Neural progenitor cell (in vitro differentiated cells): ENCODE measurements at regions not wholly inside any gene's neighbourhood (a gene's known extent, or its start where the extent isn't known, plus 50 kb on each side); places are given as distances from the start of the nearest gene placed in this dataset.

Source experiments
- DNase-seq: peaks from one replicate; pipeline ENCODE4 v3.0.0-alpha.2; 2016; ENCODE audit warnings: low spot score
- H2AFZ ChIP-seq: fragments of 200-600 bp; sonication (generic); replicated peaks from 2 replicates; pipeline ENCODE4 v1.6.1; 2016; ENCODE audit warnings: antibody characterized with exemption
- H3F3A ChIP-seq: fragments of 200-600 bp; sonication (generic); 2 replicates; pipeline ENCODE4 v1.6.1; 2016; ENCODE audit warnings: antibody characterized with exemption, low read depth
- H3K27ac ChIP-seq: fragments of 200-600 bp; sonication (generic); 2 replicates; pipeline ENCODE4 v1.5.1; 2016; ENCODE audit warnings: mild to moderate bottlenecking
- H3K27me3 ChIP-seq: fragments of 200-600 bp; sonication (generic); 2 replicates; pipeline ENCODE4 v1.6.1; 2016; ENCODE audit warnings: mild to moderate bottlenecking, moderate library complexity
- H3K36me3 ChIP-seq: fragments of 200-600 bp; sonication (generic); 2 replicates; pipeline ENCODE4 v1.5.1; 2016
- H3K4me1 ChIP-seq: fragments of 200-600 bp; sonication (generic); 2 replicates; pipeline ENCODE4 v1.6.1; 2016; ENCODE audit warnings: mixed run types
- H3K4me2 ChIP-seq: fragments of 200-600 bp; sonication (generic); 2 replicates; pipeline ENCODE4 v1.6.1; 2016
- H3K4me3 ChIP-seq: fragments of 200-600 bp; sonication (generic); 2 replicates; pipeline ENCODE4 v1.5.1; 2016
- H3K79me2 ChIP-seq: fragments of 200-600 bp; sonication (generic); 2 replicates; pipeline ENCODE4 v1.6.1; 2016; ENCODE audit warnings: low read depth
- H3K9ac ChIP-seq: fragments of 200-600 bp; sonication (generic); 2 replicates; pipeline ENCODE4 v1.6.1; 2016
- H3K9me3 ChIP-seq: fragments of 200-600 bp; sonication (generic); 2 replicates; pipeline ENCODE4 v1.5.1; 2016; ENCODE audit warnings: low read depth
- H4K20me1 ChIP-seq: fragments of 200-600 bp; sonication (generic); 2 replicates; pipeline ENCODE4 v1.6.1; 2016; ENCODE audit warnings: low read depth
- H3K27ac Mint-ChIP-seq: 3 replicates; pipeline ENCODE4 v1.8.0; 2021; ENCODE audit warnings: mixed read lengths
- H3K27me3 Mint-ChIP-seq: 2 replicates; pipeline ENCODE4 v1.8.0; 2022; ENCODE audit warnings: low read depth, mild to moderate bottlenecking, inconsistent platforms, moderate library complexity, mixed read lengths; ENCODE audit not compliant: insufficient read depth
- H3K36me3 Mint-ChIP-seq: 3 replicates; pipeline ENCODE4 v1.8.0; 2021; ENCODE audit warnings: mixed read lengths
- H3K4me1 Mint-ChIP-seq: 3 replicates; pipeline ENCODE4 v1.8.0; 2021; ENCODE audit warnings: mixed read lengths
- H3K4me3 Mint-ChIP-seq: 3 replicates; pipeline ENCODE4 v1.8.0; 2021; ENCODE audit warnings: mild to moderate bottlenecking, moderate library complexity, mixed read lengths
- H3K9me3 Mint-ChIP-seq: 3 replicates; pipeline ENCODE4 v1.8.0; 2020; ENCODE audit warnings: mixed read lengths
- EZH2 ChIP-seq: fragments of 200-600 bp; sonication (generic); IDR thresholded peaks from 2 replicates; pipeline ENCODE4 v1.6.1; 2017; ENCODE audit warnings: antibody characterized with exemption, mild to moderate bottlenecking, moderate library complexity
- EZH2phosphoT487 ChIP-seq: fragments of 200-600 bp; sonication (generic); IDR thresholded peaks from 2 replicates; pipeline ENCODE4 v1.6.1; 2017; ENCODE audit warnings: antibody characterized with exemption
- TF ChIP-seq, protein P1 (sequence below): fragments of 200-600 bp; sonication (generic); IDR thresholded peaks from 2 replicates; pipeline ENCODE4 v1.5.1; 2017; ENCODE audit warnings: antibody characterized with exemption, mild to moderate bottlenecking

DNA sequence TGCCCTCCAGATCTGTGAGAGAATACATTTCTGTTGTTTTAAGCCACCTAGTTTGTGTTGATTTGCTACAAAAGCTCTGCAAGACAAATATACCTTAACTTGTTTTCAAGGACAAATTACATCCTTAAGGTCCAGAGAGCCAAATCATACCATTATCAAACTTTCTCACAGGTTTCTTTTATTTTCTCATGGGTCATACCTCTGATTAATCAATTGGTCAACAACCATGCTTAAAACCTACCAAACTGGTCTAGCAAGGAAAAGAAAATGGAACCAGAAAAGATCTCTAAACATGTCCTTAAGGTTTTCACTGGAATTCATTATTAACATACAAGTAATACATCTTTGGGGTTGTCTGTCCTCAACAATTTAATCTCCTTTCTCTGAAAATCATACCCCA is 535.0 kb downstream of the CD83 start:
- TF ChIP-seq EZH2 = no peak
- TF ChIP-seq EZH2phosphoT487 = no peak
- TF ChIP-seq, protein P1, sequence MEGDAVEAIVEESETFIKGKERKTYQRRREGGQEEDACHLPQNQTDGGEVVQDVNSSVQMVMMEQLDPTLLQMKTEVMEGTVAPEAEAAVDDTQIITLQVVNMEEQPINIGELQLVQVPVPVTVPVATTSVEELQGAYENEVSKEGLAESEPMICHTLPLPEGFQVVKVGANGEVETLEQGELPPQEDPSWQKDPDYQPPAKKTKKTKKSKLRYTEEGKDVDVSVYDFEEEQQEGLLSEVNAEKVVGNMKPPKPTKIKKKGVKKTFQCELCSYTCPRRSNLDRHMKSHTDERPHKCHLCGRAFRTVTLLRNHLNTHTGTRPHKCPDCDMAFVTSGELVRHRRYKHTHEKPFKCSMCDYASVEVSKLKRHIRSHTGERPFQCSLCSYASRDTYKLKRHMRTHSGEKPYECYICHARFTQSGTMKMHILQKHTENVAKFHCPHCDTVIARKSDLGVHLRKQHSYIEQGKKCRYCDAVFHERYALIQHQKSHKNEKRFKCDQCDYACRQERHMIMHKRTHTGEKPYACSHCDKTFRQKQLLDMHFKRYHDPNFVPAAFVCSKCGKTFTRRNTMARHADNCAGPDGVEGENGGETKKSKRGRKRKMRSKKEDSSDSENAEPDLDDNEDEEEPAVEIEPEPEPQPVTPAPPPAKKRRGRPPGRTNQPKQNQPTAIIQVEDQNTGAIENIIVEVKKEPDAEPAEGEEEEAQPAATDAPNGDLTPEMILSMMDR = no peak
- H3K4me1 Mint-ChIP-seq = peaks cover 21% of the 10 kb centered on the region
- Histone ChIP-seq H3K27me3 (no peaks in the 10 kb centered on the region), H3K9me3 (no peaks in the 10 kb centered on the region), H3K9ac (no peak overlapping the region), H4K20me1 (no peaks in the 10 kb centered on the region), H3K4me3 (no peak overlapping the region), H3K4me1 (peaks cover 9% of the 10 kb centered on the region), H2AFZ (no peak overlapping the region), H3K79me2 (no peaks in the 10 kb centered on the region), H3F3A (no peaks in the 10 kb centered on the region), H3K4me2 (no peak overlapping the region), H3K27ac (no peak overlapping the region), H3K36me3 (no peaks in the 10 kb centered on the region)
- peaks cover 4% of the 10 kb centered on the region for H3K27me3 Mint-ChIP-seq
- DNase-seq = no peak
- H3K27ac Mint-ChIP-seq = peak overlapping the region; percentile 42
- H3K36me3 Mint-ChIP-seq = no peaks in the 10 kb centered on the region
- H3K9me3 Mint-ChIP-seq = no peaks in the 10 kb centered on the region
- H3K4me3 Mint-ChIP-seq = no peak overlapping the region

DNA sequence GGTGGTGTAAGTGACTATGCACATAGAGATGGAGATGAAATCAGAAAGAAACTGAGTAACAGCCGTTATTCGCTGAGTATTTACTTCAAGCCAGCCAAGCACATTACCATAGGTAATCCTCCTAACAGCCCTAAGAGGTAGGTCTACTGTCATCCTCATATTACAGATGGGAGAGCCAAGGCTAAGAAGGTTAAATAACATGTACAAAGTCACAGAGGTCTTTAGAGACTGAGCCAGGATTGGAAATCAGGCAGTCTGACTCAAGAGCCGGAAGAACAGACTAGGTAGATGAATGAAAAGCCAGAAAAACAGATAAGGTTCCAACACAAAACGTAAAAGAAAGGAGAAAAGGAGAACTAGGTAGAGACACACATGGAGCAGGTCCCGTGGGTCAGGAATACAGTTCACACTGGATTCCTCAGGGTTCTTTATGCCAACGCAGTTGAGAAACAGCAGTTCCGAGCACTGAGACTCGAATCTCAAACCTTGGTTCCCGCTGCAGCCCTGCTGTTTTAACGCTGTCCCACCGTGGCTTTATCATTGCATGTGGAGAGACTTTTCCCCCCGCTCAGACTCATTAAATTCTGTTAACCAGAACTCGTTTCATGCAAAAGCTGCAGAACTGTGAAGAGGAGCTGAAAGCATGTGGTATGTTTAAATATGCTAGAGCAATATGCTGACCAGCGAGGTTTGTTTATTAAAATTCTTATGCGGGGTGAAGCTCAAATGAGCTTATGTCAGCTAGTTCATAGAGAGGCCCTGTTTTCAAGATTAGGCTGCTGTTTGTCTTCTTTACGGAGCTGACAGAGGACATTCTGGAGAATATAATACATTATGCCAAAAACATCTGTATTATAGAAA is 537.9 kb downstream of the CD83 start:
- Mint-ChIP-seq H3K27me3 (peaks cover 5% of the 10 kb centered on the region), H3K4me3 (no peak overlapping the region), H3K9me3 (no peaks in the 10 kb centered on the region), H3K4me1 (peaks cover 26% of the 10 kb centered on the region), H3K36me3 (no peaks in the 10 kb centered on the region), H3K27ac (no peak overlapping the region)
- H3K4me2 ChIP-seq = no peak overlapping the region
- no peak overlapping the region for H3K4me3 ChIP-seq
- no peaks in the 10 kb centered on the region for H3K79me2 ChIP-seq
- no peak overlapping the region for H3K27ac ChIP-seq
- no peak for DNase-seq
- no peaks in the 10 kb centered on the region for H3K36me3 ChIP-seq
- no peak overlapping the region for H2AFZ ChIP-seq
- H3K9me3 ChIP-seq = no peaks in the 10 kb centered on the region
- H3F3A ChIP-seq = no peaks in the 10 kb centered on the region
- H4K20me1 ChIP-seq = no peaks in the 10 kb centered on the region
- H3K9ac ChIP-seq = no peak overlapping the region
- no peak for TF ChIP-seq EZH2
- TF ChIP-seq EZH2phosphoT487 = no peak
- TF ChIP-seq, protein P1 = no peak
- peaks cover 9% of the 10 kb centered on the region for H3K4me1 ChIP-seq
- H3K27me3 ChIP-seq = no peaks in the 10 kb centered on the region

DNA sequence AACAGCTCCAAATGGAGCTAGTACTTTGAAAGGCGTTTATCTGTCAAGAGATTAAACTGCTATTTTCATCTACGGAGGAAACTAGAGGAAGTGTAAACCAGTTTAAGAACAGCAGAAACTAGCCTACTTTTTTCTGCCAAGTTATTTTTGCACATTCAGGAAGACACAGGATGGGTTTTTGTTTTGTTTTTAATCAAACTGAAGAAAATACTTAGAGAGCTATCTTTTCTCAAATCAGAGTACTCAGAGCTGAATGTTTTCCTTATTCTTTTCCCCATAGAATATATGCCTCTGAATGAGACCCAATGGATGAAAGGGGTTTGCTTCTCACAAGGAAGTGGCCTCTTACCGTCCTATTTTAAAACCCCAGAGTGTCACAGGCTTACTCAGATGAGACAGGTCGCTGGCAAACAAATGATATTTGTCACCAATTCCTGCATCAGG is 538.5 kb downstream of the CD83 start:
- no peak overlapping the region for H3K27ac ChIP-seq
- H3K9me3 Mint-ChIP-seq = no peaks in the 10 kb centered on the region

More for the DNA sequence above, 538.5 kb downstream of the CD83 start:
- Mint-ChIP-seq H3K27ac (no peak overlapping the region), H3K4me1 (peaks cover 26% of the 10 kb centered on the region), H3K36me3 (no peaks in the 10 kb centered on the region), H3K4me3 (no peak overlapping the region), H3K27me3 (peaks cover 5% of the 10 kb centered on the region)
- Histone ChIP-seq H3K27me3 (no peaks in the 10 kb centered on the region), H2AFZ (no peak overlapping the region), H3K36me3 (no peaks in the 10 kb centered on the region), H3K4me1 (peaks cover 15% of the 10 kb centered on the region), H4K20me1 (no peaks in the 10 kb centered on the region), H3K4me3 (no peak overlapping the region), H3K4me2 (no peak overlapping the region), H3K9me3 (no peaks in the 10 kb centered on the region), H3K79me2 (no peaks in the 10 kb centered on the region), H3K9ac (no peak overlapping the region), H3F3A (no peaks in the 10 kb centered on the region)
- TF ChIP-seq EZH2 (no peak), EZH2phosphoT487 (no peak)
- TF ChIP-seq, protein P1 = no peak
- no peak for DNase-seq
